ENCODE measurements at regions not wholly inside any gene's neighbourhood (a gene's known extent, or its start where the extent isn't known, plus 50 kb on each side); places are given as distances from the start of the nearest gene placed in this dataset.

DNA sequence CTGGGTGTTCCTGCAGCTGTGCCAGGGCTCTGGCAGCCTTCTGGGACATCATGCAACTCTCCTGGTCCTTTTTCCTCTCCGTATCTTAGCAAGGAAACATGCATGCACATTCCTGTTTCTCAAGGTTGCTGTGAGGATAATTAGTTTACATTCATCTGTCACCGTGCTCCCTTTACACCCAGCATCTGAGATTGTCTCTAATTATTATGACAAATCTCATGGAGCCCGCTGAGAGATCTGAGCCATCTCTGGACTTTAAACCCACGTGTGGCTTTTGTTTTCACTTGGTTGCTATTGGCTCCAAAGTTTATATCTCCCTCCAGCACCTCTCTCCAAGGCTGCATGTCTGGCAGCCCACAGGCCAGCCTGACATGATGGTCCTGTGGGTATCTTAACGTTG, 167.6 kb downstream of the UNC5CL start:
- TF ChIP-seq, protein P1, sequence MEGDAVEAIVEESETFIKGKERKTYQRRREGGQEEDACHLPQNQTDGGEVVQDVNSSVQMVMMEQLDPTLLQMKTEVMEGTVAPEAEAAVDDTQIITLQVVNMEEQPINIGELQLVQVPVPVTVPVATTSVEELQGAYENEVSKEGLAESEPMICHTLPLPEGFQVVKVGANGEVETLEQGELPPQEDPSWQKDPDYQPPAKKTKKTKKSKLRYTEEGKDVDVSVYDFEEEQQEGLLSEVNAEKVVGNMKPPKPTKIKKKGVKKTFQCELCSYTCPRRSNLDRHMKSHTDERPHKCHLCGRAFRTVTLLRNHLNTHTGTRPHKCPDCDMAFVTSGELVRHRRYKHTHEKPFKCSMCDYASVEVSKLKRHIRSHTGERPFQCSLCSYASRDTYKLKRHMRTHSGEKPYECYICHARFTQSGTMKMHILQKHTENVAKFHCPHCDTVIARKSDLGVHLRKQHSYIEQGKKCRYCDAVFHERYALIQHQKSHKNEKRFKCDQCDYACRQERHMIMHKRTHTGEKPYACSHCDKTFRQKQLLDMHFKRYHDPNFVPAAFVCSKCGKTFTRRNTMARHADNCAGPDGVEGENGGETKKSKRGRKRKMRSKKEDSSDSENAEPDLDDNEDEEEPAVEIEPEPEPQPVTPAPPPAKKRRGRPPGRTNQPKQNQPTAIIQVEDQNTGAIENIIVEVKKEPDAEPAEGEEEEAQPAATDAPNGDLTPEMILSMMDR (conservative IDR thresholded peaks at IDR 0.05 in 1 of 2, IDR thresholded peaks at IDR 0.05 in 1 of 2; ENCODE audit: extremely low read depth in 1 of 2, insufficient read depth in 1 of 2, low read depth in 1 of 2, low read length in 2 of 2) = no peak
- no peak for TF ChIP-seq EZH2 (IDR thresholded peaks at IDR 0.05; ENCODE audit: borderline replicate concordance, low read length)

Measured in mammary epithelial cell (primary cell).